NCI-H2227 (cell line): ENCODE measurements at regions not wholly inside any gene's neighbourhood (a gene's known extent, or its start where the extent isn't known, plus 50 kb on each side); places are given as distances from the start of the nearest gene placed in this dataset.
"Not testable (repeated sequence)": the region's sequence is repeated elsewhere in the genome, so short reads cannot be mapped to it uniquely, and the experiment has no call there.

Experiments
- DNase-seq: peaks from one replicate; lab custom pipeline; 2025; ENCODE audit not compliant: unreplicated experiment; lab: John Stamatoyannopoulos, UW

- no peak for DNase-seq
Measured at GRCh38 chr7:52168085-52168484, 851.5 kb upstream of the COBL start.

DNA sequence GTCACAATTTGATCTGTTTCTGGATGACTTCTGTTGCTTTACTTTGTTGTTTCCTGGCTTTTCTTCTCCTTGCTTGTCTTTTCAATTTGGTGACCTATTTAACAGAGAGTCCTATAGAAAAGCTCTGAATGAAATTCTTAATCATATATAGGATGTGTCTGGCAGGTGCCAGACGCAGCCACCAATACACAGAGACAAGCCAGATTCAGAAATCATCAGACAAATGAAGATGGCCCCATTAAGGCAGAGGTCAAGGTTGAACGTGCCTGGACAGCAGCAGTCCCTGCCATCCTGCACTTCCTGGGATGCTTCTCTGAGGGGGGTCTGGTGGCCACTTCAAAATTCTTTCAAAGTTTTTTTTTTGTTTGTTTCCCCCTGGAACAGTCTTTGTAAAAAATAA is 846.7 kb upstream of the COBL start:
- DNase-seq, result no peak

GRCh38 chr7:52161483-52161882 is 844.9 kb upstream of the COBL start:
- no peak for DNase-seq

DNA sequence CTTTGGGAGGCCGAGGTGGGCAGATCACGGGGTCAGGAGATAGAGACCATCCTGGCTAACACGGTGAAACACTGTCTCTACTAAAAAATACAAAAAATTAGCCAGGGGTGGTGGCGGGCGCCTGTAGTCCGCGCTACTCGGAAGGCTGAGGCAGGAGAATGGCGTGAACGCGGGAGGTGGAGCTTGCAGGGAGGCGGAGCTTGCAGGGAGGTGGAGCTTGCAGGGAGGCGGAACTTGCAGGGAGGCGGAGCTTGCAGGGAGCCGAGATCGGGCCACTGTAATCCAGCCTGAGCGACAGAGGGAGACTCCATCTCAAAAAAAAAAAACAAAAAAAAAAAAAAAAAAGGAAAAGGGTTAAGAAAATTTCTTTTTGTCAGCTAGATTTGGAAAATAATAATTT is 842.8 kb upstream of the COBL start:
- not testable (repeated sequence) for DNase-seq

DNA sequence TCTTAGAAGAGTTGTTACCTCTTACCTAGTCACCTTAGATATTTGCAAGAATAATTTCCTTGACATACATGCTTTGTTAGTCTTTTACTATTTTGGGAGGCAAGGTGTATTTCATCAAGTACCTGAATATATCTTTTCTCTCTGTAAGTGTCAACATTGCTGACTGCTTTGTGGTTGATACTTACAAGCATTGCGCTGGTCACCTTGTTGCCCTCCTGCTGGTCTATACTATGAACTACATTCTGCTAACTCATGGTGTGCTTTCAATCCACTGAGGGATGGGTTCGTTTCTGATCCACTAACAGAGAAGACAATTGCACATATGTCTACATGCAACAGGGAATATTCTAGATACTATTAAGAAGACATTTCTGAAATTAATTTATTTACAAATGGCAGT is 837.8 kb upstream of the COBL start:
- no peak for DNase-seq

DNA sequence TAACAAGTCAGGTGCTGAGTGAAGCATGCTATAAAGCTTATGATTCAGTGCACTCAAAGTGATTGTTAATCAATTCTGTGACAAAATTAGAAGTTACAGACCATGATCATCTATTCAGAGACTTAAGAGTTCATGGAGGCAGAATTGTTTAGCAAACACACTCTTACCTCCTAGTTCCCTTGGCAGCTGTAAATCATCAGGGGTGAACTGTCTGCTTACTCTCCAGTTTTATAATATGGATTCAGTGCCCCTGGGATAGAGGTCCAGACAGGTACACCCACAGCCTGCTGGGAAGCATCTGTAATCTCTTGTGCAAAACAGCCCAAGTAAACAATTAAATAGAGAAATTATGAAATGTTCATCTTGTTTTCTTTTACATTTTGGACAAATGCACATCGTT is 835.0 kb upstream of the COBL start:
- no peak for DNase-seq

- no peak for DNase-seq
Measured at GRCh38 chr7:52150952-52151351, 834.3 kb upstream of the COBL start.

- no peak for DNase-seq
Measured at GRCh38 chr7:52146871-52147634, 830.4 kb upstream of the COBL start.

DNA sequence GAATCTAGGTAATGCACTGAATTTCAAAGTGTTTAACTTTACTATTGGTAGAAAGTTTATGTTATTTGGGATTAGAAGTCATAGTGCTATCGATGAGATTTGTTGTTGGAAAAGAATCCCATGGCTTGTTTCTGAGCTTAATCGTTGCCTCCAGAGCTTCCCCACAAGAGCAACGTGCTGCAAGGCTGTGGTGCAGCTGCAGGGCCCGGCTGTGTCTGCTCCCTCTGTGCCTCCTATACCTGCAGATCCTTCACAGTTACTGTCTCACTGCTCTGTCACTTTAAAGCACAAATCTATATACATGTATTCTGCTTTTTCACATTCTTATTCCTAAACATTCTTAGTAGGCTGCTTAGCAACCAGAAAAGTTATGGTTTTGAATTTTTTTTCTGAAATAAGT is 826.6 kb upstream of the COBL start:
- DNase-seq, result no peak

DNA sequence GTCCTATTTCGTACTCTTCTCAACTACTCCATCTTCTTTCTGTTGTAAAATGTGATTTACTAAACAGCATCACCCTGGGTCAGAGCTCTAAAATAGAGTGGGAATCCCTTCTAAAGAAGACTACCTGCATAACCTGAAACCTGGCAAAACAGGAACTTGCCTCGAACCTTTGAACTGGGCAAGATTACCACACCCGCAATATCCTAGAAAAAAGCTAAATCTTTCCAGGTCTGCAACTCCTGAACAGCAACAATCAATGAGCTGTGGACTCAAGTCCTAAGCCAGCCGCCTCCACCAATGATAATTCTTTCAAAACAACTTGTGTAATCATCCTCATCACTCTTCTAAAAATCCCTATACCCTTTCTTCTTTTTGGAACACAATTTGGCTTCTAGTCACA is 824.2 kb upstream of the COBL start:
- no peak for DNase-seq

- DNase-seq, result no peak
Measured at GRCh38 chr7:52135403-52135802, 818.8 kb upstream of the COBL start.

- DNase-seq, result no peak
Measured at GRCh38 chr7:52129278-52129677, 812.7 kb upstream of the COBL start.

DNA sequence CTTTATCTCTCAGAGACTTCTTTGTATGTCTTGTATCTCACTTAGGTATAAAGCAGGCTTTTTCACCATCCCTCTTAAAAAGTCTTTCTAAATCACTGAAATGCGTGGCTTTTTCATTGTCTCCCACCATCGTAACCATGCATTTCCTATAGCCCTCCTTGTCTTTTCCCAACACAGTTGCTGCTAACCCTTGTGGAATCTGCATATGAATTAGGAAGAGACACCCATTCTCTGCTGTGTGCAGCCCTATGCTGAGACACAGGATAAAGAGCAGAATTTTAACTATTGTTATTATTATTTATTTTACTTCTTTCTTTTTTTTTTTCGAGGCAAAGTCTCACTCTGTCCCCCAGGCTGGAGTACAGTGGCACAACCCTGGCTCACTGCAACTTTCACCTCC is 804.3 kb upstream of the COBL start:
- DNase-seq, result no peak

- no peak for DNase-seq
Measured at GRCh38 chr7:52119537-52119936, 802.9 kb upstream of the COBL start.

- DNase-seq, result no peak
Measured at GRCh38 chr7:52114509-52114908, 797.9 kb upstream of the COBL start.

- DNase-seq, result no peak
Measured at GRCh38 chr7:52114056-52114455, 797.4 kb upstream of the COBL start.

DNA sequence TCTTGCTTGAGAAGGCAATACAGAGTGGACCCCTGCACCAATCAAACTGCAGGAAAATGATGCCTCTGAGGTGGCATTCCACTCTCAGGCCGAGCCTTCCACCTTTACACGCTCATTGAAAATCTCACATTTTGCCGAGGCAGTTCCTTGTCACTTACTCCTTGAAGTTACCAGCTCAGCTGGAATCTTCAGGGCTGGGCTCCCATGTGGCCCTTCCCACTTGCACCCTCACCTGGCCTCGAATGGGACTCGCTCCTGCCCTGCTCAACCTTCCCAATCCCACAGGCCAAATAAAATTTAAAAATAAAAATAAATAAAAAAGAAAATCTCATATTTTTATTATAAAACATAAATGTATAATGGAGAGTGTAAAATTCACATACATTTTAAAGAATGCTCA is 790.7 kb upstream of the COBL start:
- no peak for DNase-seq

GRCh38 chr7:52095861-52096260 is 779.3 kb upstream of the COBL start:
- DNase-seq, result no peak

- DNase-seq, result no peak
Measured at GRCh38 chr7:52091996-52092395, 775.4 kb upstream of the COBL start.

DNA sequence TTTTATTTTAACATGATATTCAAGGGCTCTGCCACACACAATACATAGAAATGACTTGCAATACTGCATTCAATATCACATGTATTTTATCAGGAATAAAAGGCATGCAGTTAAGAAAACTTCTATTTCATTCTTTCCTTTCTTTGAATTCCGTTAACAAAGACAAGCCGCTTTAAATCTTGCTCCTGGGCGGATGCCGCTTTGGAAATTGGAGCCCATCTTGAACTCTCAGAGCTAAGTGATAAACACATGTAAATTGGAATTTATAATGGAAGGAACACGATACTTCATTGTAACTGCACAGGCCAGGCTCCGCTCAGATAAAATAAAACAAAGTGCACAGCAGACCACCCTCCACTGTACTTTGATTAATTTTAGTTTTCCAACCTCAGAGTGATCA is 774.5 kb upstream of the COBL start:
- DNase-seq, result no peak

DNA sequence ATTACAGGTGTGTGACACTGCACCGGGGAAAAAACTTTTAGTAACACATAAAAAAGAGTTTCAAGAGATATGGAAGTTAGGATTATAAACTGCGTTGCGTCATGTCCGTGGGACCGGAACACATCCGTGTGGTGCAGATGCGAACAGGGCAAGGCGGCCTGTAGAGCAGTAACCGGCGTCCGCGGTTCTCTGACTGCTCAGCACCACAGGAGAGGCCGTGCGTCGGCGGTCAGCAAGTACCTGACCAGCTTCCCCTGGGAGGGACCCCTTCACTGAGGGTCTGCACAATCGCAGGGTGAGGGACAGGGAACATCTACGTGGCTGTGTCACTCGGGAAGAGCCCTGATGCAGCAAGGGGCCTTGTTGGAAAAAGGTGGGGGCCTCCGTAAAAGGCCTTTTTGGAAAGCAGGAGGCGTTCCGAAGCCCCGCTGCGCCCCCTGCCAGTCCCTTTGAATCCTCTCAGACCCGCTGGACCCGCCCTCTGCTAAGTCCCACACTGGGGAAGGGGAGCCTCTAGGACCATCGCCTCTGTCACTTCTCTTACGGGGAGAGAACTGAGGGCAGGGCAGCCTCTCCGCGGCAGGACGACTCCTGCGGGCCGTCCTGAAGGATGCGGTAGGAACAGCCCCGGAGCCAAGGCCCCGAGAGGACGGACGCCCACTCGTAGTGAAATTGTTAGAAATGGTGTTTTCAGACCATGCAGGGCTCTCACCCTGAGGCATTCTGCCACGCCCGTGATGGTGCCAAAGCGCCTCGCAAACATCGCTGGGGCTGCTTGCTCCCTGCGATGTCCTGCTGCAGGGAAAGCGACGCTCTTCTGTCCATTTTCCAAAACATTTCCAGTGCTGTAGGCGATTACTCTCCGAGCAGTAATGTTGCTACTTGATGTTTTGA is 771.6 kb upstream of the COBL start:
- peak; percentile 73 for DNase-seq

GRCh38 chr7:52085610-52086009 is 769.0 kb upstream of the COBL start:
- DNase-seq, result no peak
